ENCODE measurements at regions not wholly inside any gene's neighbourhood (a gene's known extent, or its start where the extent isn't known, plus 50 kb on each side); places are given as distances from the start of the nearest gene placed in this dataset.
A peak's percentile ranks its signal among the peaks of the same experiment; 100 is the strongest.
"Not testable (repeated sequence)": the region's sequence is repeated elsewhere in the genome, so short reads cannot be mapped to it uniquely, and the experiment has no call there.

DNA sequence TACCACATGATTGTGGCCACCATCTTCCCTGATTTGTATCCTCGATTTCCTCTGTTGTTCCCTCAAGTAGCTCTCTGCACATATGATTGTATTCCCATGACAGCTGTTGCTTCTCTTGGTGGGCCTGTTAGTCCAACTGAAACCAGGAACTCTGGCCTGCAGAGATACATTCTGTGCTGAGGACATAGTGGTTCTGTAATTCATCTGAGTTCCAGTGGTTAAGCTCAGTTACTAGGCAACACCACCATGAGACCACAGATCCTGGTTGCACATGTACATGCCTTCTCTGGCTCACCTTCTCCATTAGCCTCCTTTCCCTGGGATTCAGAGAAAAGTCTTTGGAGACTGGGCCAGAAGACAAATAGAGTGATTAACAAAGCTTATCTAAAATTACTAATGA, 172.1 kb upstream of the SLC7A11 start:
- DNase-seq: no peak

- DNase-seq: no peak
Measured at GRCh38 chr4:138413273-138413672, 171.1 kb upstream of the SLC7A11 start.

GRCh38 chr4:138412847-138413246, 170.7 kb upstream of the SLC7A11 start:
- DNase-seq: no peak

- DNase-seq: no peak
Measured at GRCh38 chr4:138410266-138410665, 168.1 kb upstream of the SLC7A11 start.

DNA sequence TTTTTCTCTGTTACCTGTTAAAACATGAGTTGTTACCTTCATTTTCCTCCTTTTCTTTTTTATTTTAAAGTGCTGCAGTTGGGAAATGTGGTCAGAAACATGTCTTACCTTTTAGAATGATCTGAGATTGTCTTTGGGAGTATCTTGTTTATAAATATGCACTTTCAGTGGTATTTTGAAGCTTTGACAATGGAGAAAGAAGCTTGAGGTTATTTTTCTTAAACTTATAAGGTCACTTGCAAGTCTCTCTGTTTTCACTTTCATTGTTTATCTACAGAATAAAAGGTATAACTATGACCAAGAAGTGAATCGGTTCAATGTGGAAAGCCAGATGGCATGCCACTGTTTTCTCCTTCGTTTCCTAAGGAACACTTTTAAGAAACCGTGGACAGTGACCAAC, 167.5 kb upstream of the SLC7A11 start:
- no peak for DNase-seq

GRCh38 chr4:138408758-138409157, 166.6 kb upstream of the SLC7A11 start:
- DNase-seq: no peak

- no peak for DNase-seq
Measured at GRCh38 chr4:138407329-138407728, 165.2 kb upstream of the SLC7A11 start.

GRCh38 chr4:138406876-138407275, 164.7 kb upstream of the SLC7A11 start:
- DNase-seq: no peak

DNA sequence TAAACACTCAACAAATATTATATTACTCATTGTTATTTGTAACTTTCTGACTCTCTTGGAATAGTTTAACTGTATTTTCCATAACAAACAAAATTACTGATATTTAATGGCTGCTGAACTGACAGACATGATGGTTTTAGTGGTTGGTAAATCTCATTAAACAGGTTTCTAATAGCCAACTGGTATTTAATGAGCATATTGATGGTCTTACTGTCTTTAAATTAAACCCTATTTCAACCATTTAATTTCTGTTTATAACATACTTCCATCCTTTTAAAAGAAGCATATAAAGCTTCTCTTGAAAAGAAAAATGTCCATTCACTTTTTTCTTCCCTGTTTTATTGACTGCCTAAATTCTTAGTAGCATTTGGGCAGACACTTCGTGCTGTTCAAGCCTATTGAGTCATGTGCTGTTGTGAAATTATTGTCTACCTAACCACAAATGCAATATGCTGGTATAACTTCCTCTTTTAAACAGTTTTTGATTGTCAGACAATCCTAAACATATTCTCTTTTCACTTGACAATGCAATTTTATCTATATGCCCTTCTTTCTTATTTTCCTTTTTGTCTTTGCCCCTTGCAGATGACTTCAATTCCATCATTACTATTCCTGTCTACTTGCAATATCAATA, 163.9 kb upstream of the SLC7A11 start:
- no peak for DNase-seq

DNA sequence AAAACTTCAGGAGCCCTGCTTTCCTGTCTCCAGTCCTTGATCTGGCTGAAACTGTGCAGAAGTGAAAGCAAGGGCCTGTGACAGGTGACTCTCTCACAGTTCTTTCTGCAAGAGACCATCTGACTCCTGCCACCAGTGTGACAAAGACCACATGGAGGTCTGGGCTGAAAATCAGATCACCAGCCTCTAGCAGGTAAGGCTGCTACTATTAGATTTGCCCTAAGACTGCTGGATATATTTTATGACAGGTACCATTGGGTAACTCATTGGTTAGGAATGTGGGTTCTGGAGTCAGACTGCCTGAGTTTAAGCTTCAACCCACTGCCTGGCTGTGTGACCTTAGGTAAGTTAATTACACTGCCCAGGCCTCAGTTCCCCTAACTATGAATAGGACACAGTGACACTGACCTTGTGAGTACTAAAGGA, 163.3 kb upstream of the SLC7A11 start:
- no peak for DNase-seq

DNA sequence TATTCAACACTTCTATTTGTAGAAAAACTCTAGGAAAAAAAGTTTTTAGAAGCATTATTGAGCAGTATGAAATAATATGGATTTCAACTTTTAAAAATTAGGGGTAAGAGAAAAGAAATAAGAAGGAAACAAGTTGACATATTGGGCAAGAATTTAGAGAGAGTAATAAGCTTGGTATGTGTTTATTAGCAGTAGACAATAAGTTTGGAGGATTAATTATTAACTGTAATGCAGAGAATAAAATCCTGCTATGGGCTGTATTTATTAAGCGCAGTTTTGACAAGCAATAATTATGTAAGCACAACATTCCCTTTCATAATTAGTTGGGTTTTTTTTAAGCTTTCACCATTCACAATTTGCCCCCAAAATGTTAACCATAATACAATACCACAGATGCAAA, 162.7 kb upstream of the SLC7A11 start:
- DNase-seq: no peak

GRCh38 chr4:138404251-138404650, 162.1 kb upstream of the SLC7A11 start:
- no peak for DNase-seq

- no peak for DNase-seq
Measured at GRCh38 chr4:138401334-138401733, 159.2 kb upstream of the SLC7A11 start.

DNA sequence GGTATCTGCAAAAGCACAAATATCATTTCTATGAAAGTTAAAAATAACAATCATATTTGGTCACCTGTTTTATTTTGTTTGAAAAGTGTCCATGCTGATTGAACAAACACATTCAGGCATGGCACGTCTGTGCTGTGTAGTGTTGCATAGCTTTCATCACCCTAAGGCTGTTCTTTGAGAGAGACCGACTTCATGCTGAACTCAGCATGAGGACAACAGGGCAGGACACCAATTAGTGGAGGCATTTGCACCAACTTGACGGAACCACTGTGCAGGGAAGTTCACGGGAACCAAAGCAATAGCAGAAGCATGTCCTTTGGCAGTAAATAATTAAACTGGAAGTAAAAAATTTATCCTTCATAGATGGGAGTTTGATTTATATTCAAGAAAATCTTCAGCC, 158.4 kb upstream of the SLC7A11 start:
- DNase-seq: no peak

DNA sequence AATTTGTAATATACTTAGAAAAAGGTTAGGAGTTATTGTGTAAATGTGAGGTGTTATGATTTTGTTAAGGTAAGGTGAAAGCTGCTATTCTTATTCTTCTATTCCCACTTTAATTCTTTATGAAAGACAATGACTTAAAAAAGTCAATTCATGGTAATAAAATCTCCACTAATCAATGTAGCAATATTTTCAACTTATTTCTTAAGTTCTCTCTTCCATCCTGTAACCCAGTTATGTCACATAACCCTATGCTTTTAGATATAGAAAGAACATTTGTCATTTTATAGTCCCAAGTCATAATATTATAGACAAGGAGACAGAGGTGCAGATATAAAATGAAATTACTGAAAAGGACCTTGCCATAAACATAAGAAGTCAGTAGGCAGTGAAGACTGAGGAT, 157.9 kb upstream of the SLC7A11 start:
- DNase-seq: no peak

DNA sequence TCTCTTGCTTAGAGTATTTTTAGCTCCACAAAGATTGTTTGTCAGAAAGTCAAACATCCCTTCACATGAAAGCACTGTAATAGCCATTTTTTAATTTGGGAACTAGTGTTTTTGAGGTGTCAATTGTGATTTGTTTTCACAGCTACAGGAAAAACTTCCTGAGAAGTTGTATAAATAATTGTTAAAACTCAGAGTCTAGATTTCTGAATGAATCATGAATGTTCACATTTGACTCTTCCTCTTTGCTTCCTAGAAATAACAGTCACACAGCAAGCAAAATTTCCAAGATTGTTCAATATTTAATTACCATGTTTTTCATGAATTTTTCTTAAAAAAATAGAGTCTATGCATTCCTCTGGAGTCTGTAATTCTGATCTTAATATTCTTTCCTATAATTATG, 156.9 kb upstream of the SLC7A11 start:
- DNase-seq: no peak

GRCh38 chr4:138398322-138398721, 156.2 kb upstream of the SLC7A11 start:
- DNase-seq: no peak

GRCh38 chr4:138393886-138394610, 151.9 kb upstream of the SLC7A11 start:
- no peak for DNase-seq

- no peak for DNase-seq
Measured at GRCh38 chr4:138392751-138393308, 150.7 kb upstream of the SLC7A11 start.

GRCh38 chr4:138389976-138390685, 148.0 kb upstream of the SLC7A11 start:
- DNase-seq: peak; percentile 8

DNA sequence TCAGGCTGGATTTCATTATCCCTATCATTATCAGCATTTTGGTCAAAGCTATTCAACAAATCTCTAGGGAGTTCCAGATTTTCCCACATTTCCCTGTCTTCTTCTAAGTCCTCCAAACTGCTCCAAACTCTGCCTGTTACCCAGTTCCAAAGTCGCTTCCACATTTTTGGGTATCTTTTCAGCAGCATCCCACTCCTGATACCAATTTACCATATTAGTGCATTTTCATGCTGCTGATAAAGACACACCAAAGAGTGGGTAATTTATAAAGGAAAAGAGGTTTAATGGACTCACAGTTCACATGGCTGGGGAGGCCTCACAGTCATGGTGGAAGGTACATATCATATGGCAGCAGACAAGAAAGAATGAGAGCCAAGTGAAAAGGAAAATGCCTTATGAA, 132.8 kb upstream of the SLC7A11 start:
- DNase-seq: no peak

- no peak for DNase-seq
Measured at GRCh38 chr4:138367942-138368341, 125.8 kb upstream of the SLC7A11 start.

DNA sequence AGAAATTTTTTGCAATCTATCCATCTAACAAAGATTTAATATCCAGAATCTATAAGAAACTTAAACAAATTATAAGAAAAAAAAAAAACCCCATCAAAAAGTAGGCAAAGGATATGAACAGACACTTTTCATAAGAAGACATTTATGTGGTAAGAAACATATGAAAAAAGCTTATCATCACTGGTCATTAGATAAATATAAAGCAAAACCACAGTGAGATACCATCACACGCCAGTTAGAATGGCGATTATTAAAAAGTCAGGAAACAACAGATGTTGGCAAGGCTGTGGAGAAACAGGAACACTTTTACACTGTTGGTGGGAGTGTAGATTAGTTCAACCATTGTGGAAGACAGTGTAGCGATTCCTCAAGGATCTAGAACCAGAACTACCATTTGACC, 110.3 kb upstream of the SLC7A11 start:
- DNase-seq: not testable (repeated sequence)

GRCh38 chr4:138348055-138348454, 105.9 kb upstream of the SLC7A11 start:
- no peak for DNase-seq

Measured in CD4-positive, alpha-beta T cell treated with Interferon gamma for 1 hour (primary cell).